SK-N-SH (cell line): ENCODE measurements at regions not wholly inside any gene's neighbourhood (a gene's known extent, or its start where the extent isn't known, plus 50 kb on each side); places are given as distances from the start of the nearest gene placed in this dataset.

Experiments used
- CTCF ChIA-PET: fragments of 300-600, 350-600 bp; formaldehyde crosslinking; extraction: SDS; loops from one replicate; lab custom pipeline; 2021; lab: Yijun Ruan, JAX
- POLR2A ChIA-PET: fragments of 350-600 bp; sonication (Branson Sonifier 250); formaldehyde crosslinking; extraction: SDS; loops from one replicate; lab custom pipeline; 2020; ENCODE audit warnings: antibody characterized with exemption, inconsistent platforms; lab: Yijun Ruan, JAX
- DNase-seq: peaks from one replicate; pipeline ENCODE4 v3.0.0; 2012
- H2AFZ ChIP-seq: fragments of 200-600 bp; sonication (generic); 2 replicates; pipeline ENCODE4 v1.8.1; 2016; ENCODE audit warnings: antibody characterized with exemption, mild to moderate bottlenecking, low read depth
- H3F3A ChIP-seq: fragments of 200-600 bp; sonication (generic); replicated peaks from 2 replicates; pipeline ENCODE3; 2016; ENCODE audit warnings: antibody characterized with exemption, mild to moderate bottlenecking; ENCODE audit not compliant: insufficient read depth
- H3K27ac ChIP-seq, 2 experiments: fragments of 200-500 bp in 1 of 2; fragments of 200-600 bp in 1 of 2; sonication (Bioruptor generic) in 1 of 2; sonication (generic), shearing (Covaris generic) in 1 of 2; 2 replicates each; pipeline versions ENCODE4 v1.5.1 to v1.6.1; 2014 to 2016; ENCODE audit warnings: low read depth in 2 of 2, inconsistent platforms in 1 of 2, low read length in 1 of 2, mild to moderate bottlenecking in 1 of 2, mixed read lengths in 1 of 2
- H3K27me3 ChIP-seq: fragments of 200-600 bp; sonication (generic), shearing (Covaris generic); 2 replicates; pipeline ENCODE4 v1.6.1; 2016; ENCODE audit warnings: mixed run types; ENCODE audit not compliant: insufficient read depth
- H3K36me3 ChIP-seq, 2 experiments: fragments of 200-500 bp in 1 of 2; fragments of 200-600 bp in 1 of 2; sonication (Bioruptor generic) in 1 of 2; sonication (generic) in 1 of 2; replicated peaks in 1 of 2; 2 replicates each; pipeline versions ENCODE3 to v1.5.1; 2014 to 2016; ENCODE audit warnings: low read length in 1 of 2, mild to moderate bottlenecking in 1 of 2; ENCODE audit not compliant: insufficient read depth in 2 of 2, control insufficient read depth in 1 of 2
- H3K4me1 ChIP-seq, 2 experiments: fragments of 200-500 bp in 1 of 2; fragments of 200-600 bp in 1 of 2; sonication (Bioruptor generic) in 1 of 2; sonication (generic), shearing (Covaris generic) in 1 of 2; 2 replicates each; pipeline versions ENCODE4 v1.5.1 to v1.6.1; 2014 to 2016; ENCODE audit warnings: low read depth in 1 of 2, low read length in 1 of 2, mixed run types in 1 of 2; ENCODE audit not compliant: insufficient read depth in 2 of 2, control insufficient read depth in 1 of 2
- H3K4me2 ChIP-seq: fragments of 200-600 bp; sonication (generic), shearing (Covaris generic); 2 replicates; pipeline ENCODE4 v1.6.1; 2017; ENCODE audit warnings: mixed run types
- H3K4me3 ChIP-seq, 2 experiments: fragments of 200-500 bp in 1 of 2; fragments of 200-600 bp in 1 of 2; sonication (Bioruptor generic) in 1 of 2; sonication (generic), shearing (Covaris generic) in 1 of 2; 2 replicates each; pipeline versions ENCODE4 v1.5.1 to v1.8.1; 2014 to 2016; ENCODE audit warnings: low read depth in 2 of 2, inconsistent platforms in 1 of 2, low read length in 1 of 2, mild to moderate bottlenecking in 1 of 2, mixed read lengths in 1 of 2, moderate library complexity in 1 of 2
- H3K79me2 ChIP-seq: fragments of 200-600 bp; sonication (generic); 2 replicates; pipeline ENCODE4 v1.8.1; 2017; ENCODE audit warnings: mild to moderate bottlenecking; ENCODE audit not compliant: insufficient read depth
- H3K9ac ChIP-seq: fragments of 200-600 bp; sonication (generic); 2 replicates; pipeline ENCODE4 v1.6.1; 2017; ENCODE audit warnings: mixed run types
- H3K9me2 ChIP-seq: fragments of 200-600 bp; sonication (generic); 2 replicates; pipeline ENCODE4 v1.6.1; 2017; ENCODE audit warnings: mixed run types
- H3K9me3 ChIP-seq: fragments of 200-600 bp; sonication (generic); 2 replicates; pipeline ENCODE4 v1.6.1; 2017; ENCODE audit warnings: mixed run types, mild to moderate bottlenecking, moderate library complexity
- H4K20me1 ChIP-seq: fragments of 200-600 bp; sonication (generic); 2 replicates; pipeline ENCODE4 v1.6.1; 2017; ENCODE audit warnings: mild to moderate bottlenecking, mixed run types; ENCODE audit not compliant: insufficient read depth
- EZH2phosphoT487 ChIP-seq: fragments of 200-600 bp; sonication (generic); IDR thresholded peaks from 2 replicates; pipeline ENCODE4 v1.6.1; 2017; ENCODE audit warnings: low read depth, mixed run types, mild to moderate bottlenecking, antibody characterized with exemption, moderate library complexity, borderline replicate concordance
- FOXJ3 ChIP-seq: sonication (generic); formaldehyde crosslinking; IDR thresholded peaks from 2 replicates; pipeline ENCODE4 v1.5.1; 2020; ENCODE audit warnings: mild to moderate bottlenecking, missing genetic modification reagents
- JUND ChIP-seq: IDR thresholded peaks from 2 replicates; pipeline ENCODE4 v1.4.0; 2012
- MAX ChIP-seq: IDR thresholded peaks from 2 replicates; pipeline ENCODE4 v1.4.0; 2012; ENCODE audit warnings: low read depth
- MEF2A ChIP-seq: IDR thresholded peaks from 2 replicates; pipeline ENCODE4 v1.4.0; 2012; ENCODE audit warnings: low read depth, borderline replicate concordance
- MXI1 ChIP-seq: IDR thresholded peaks from 2 replicates; pipeline ENCODE4 v1.6.1; 2012; ENCODE audit warnings: mild to moderate bottlenecking, low read depth, low read length, improper control_type of control experiment
- NFIC ChIP-seq: IDR thresholded peaks from 2 replicates; pipeline ENCODE4 v1.4.0; 2012; ENCODE audit warnings: borderline replicate concordance
- NRF1 ChIP-seq: IDR thresholded peaks from 2 replicates; pipeline ENCODE4 v1.6.1; 2012; ENCODE audit warnings: low read depth, mild to moderate bottlenecking, low read length
- POLR2AphosphoS5 ChIP-seq: IDR thresholded peaks from 2 replicates; pipeline ENCODE4 v1.6.1; 2012; ENCODE audit warnings: low read depth, low read length
- RAD21 ChIP-seq: IDR thresholded peaks from 2 replicates; pipeline ENCODE4 v1.6.1; 2012; ENCODE audit warnings: mild to moderate bottlenecking, low read length
- RCOR1 ChIP-seq: fragments of 150-350 bp; IDR thresholded peaks from 2 replicates; pipeline ENCODE4 v1.6.1; 2017; ENCODE audit warnings: antibody characterized with exemption, low read length
- REST ChIP-seq: IDR thresholded peaks from 2 replicates; pipeline ENCODE4 v1.6.1; 2012; ENCODE audit warnings: mild to moderate bottlenecking, low read depth, low read length, moderate library complexity
- RFX5 ChIP-seq: IDR thresholded peaks from 2 replicates; pipeline ENCODE4 v1.6.1; 2012; ENCODE audit warnings: mild to moderate bottlenecking, improper control_type of control experiment, low read length
- SMC3 ChIP-seq: IDR thresholded peaks from 2 replicates; pipeline ENCODE4 v1.6.1; 2012; ENCODE audit warnings: low read depth, low read length, improper control_type of control experiment
- TAF1 ChIP-seq: IDR thresholded peaks from 2 replicates; pipeline ENCODE4 v1.6.1; 2012; ENCODE audit warnings: low read depth, mild to moderate bottlenecking, low read length, moderate library complexity, borderline replicate concordance
- TEAD4 ChIP-seq: IDR thresholded peaks from 2 replicates; pipeline ENCODE4 v1.4.0; 2012; ENCODE audit warnings: mild to moderate bottlenecking, borderline replicate concordance; ENCODE audit not compliant: insufficient read depth
- USF1 ChIP-seq: IDR thresholded peaks from 2 replicates; pipeline ENCODE4 v1.4.0; 2012; ENCODE audit warnings: low read depth, borderline replicate concordance
- USF2 ChIP-seq: fragments of 150-350 bp; IDR thresholded peaks from 2 replicates; pipeline ENCODE4 v1.6.1; 2017; ENCODE audit warnings: antibody characterized with exemption, low read length, low read depth, borderline replicate concordance
- WGBS: methylation state at CpG from one replicate; pipeline ENCODE4 v1.1.6; 2017; ENCODE audit warnings: low lambda C conversion rate; 5-methylcytosine and 5-hydroxymethylcytosine counted together

- TF ChIP-seq USF2 (no peak), POLR2AphosphoS5 (no peak), RCOR1 (no peak), JUND (no peak), RFX5 (no peak), USF1 (no peak), REST (no peak), MAX (no peak), EZH2phosphoT487 (no peak)
Measured at GRCh38 chr3:193960487-193961274, 175.3 kb upstream of the HES1 start (continued).

GRCh38 chr3:193962986-193963685 lies 172.8 kb upstream of the HES1 start:
- no peak overlapping the region for H3K9ac ChIP-seq
- H3K36me3 ChIP-seq = no peaks in the 10 kb centered on the region
- CTCF ChIA-PET = no interaction called here
- H3F3A ChIP-seq = no peaks in the 10 kb centered on the region
- no peaks in the 10 kb centered on the region for H4K20me1 ChIP-seq
- no peaks in the 10 kb centered on the region for H3K79me2 ChIP-seq
- no peak overlapping the region for H3K27ac ChIP-seq
- DNase-seq = no peak
- H3K9me3 ChIP-seq = no peaks in the 10 kb centered on the region
- TF ChIP-seq RAD21 = no peak
- TF ChIP-seq SMC3 = no peak
- TF ChIP-seq NRF1 = no peak
- TF ChIP-seq RCOR1 = no peak
- no peak for TF ChIP-seq TEAD4
- TF ChIP-seq NFIC = no peak
- no peak for TF ChIP-seq TAF1
- no peak for TF ChIP-seq FOXJ3 (CRISPR knock-in tag)
- no peak for TF ChIP-seq MEF2A
- no peak for TF ChIP-seq REST
- no peak for TF ChIP-seq MXI1
- TF ChIP-seq, all 33 proteins: peak for 0
- 40% methylated on average over 9 of the region's 9 CpGs for WGBS
- Histone ChIP-seq H3K27me3 (peaks cover 15% of the 10 kb centered on the region), H2AFZ (no peak overlapping the region), H3K9me2 (no peaks in the 10 kb centered on the region), H3K4me3 (no peak overlapping the region), H3K4me1 (peaks cover 0 to 3% of the 10 kb centered on the region in 2 experiments; a peak in 1 of 4 replicates), H3K4me2 (no peak overlapping the region)
- POLR2A ChIA-PET = no interaction called here
